ENCODE measurements at regions not wholly inside any gene's neighbourhood (a gene's known extent, or its start where the extent isn't known, plus 50 kb on each side); places are given as distances from the start of the nearest gene placed in this dataset.

DNA sequence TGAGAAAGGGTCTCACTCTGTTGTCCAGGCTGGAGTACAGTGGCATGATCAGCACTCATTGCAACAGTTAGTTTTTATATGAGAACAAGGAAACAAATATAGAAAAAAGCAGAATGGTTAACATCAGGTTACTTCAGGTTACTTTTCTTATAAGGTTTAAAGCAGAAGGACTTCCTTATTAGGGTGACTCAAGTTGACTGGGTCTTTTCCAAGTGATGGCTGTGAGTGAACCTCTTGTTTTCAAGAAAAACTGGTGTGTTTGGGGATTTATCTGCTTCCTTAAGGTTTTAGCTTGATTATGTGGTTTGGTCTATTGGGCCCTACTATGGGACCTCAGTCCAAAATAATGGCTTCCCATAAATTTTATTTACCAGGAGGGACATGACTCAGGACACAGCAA lies 99.2 kb downstream of the ARRDC3 start:
- TF ChIP-seq, protein P1, sequence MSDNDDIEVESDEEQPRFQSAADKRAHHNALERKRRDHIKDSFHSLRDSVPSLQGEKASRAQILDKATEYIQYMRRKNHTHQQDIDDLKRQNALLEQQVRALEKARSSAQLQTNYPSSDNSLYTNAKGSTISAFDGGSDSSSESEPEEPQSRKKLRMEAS (IDR thresholded peaks at IDR 0.05; ENCODE audit: low read depth, low read length) = no peak
- TF ChIP-seq MYC (IDR thresholded peaks at IDR 0.05; ENCODE audit: low read depth, low read length) (no peak), POLR2A (IDR thresholded peaks at IDR 0.05; ENCODE audit: extremely low read depth, insufficient read length) (no peak)
- TF ChIP-seq, protein P2, sequence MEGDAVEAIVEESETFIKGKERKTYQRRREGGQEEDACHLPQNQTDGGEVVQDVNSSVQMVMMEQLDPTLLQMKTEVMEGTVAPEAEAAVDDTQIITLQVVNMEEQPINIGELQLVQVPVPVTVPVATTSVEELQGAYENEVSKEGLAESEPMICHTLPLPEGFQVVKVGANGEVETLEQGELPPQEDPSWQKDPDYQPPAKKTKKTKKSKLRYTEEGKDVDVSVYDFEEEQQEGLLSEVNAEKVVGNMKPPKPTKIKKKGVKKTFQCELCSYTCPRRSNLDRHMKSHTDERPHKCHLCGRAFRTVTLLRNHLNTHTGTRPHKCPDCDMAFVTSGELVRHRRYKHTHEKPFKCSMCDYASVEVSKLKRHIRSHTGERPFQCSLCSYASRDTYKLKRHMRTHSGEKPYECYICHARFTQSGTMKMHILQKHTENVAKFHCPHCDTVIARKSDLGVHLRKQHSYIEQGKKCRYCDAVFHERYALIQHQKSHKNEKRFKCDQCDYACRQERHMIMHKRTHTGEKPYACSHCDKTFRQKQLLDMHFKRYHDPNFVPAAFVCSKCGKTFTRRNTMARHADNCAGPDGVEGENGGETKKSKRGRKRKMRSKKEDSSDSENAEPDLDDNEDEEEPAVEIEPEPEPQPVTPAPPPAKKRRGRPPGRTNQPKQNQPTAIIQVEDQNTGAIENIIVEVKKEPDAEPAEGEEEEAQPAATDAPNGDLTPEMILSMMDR (IDR thresholded peaks at IDR 0.05; ENCODE audit: low read depth, low read length) = no peak
- no peak overlapping the region for H3K4me3 ChIP-seq (ENCODE audit: low read depth, low read length)
- no peak for DNase-seq (ENCODE audit: low read depth)

DNA sequence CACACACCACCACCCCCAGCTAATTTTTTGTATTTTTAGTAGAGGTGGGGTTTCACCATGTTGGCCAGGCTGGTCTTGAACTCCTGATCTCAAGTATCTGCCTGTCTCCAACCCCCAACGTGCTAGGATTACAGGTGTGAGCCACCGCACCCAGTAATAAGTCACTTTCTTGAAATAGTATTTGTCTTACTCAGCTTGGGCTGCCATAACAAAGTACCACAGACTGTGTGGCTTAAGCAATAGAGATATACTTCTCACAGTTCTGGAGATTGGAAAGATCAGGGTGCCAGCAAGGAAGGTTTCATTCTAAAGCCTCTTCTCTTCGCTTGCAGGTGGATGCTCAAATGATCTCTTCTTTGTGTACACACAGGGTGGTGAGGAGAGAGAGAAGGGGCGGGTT lies 99.8 kb downstream of the ARRDC3 start:
- TF ChIP-seq, protein P2 (IDR thresholded peaks at IDR 0.05; ENCODE audit: low read depth, low read length) = no peak
- TF ChIP-seq, protein P1 (IDR thresholded peaks at IDR 0.05; ENCODE audit: low read depth, low read length) = no peak
- no peak for TF ChIP-seq POLR2A (IDR thresholded peaks at IDR 0.05; ENCODE audit: extremely low read depth, insufficient read length)
- no peak for TF ChIP-seq MYC (IDR thresholded peaks at IDR 0.05; ENCODE audit: low read depth, low read length)
- H3K4me3 ChIP-seq (ENCODE audit: low read depth, low read length) = no peak overlapping the region
- DNase-seq (ENCODE audit: low read depth) = no peak

DNA sequence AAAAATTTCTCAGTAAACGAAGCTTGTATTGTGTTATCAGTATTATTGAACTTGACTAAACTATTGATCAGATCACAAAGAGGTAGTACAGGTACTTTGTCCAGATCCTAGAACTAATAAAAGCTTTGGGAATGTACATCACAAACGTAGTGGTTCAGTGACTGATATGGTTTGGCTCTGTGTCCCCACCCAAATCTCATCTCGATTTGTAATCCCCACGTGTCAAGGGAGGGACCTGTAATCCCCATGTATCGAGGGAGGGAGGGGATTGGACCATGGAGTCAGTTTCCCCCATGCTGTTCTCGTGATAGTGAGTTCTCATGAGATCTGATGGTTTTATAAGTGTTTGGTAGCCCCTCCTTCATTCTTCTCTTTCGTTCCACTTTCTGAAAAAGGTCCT lies 100.9 kb downstream of the ARRDC3 start:
- TF ChIP-seq POLR2A (IDR thresholded peaks at IDR 0.05; ENCODE audit: extremely low read depth, insufficient read length) = no peak
- TF ChIP-seq, protein P2 (IDR thresholded peaks at IDR 0.05; ENCODE audit: low read depth, low read length) = no peak
- TF ChIP-seq, protein P1 (IDR thresholded peaks at IDR 0.05; ENCODE audit: low read depth, low read length) = no peak
- no peak for TF ChIP-seq MYC (IDR thresholded peaks at IDR 0.05; ENCODE audit: low read depth, low read length)
- no peak for DNase-seq (ENCODE audit: low read depth)

DNA sequence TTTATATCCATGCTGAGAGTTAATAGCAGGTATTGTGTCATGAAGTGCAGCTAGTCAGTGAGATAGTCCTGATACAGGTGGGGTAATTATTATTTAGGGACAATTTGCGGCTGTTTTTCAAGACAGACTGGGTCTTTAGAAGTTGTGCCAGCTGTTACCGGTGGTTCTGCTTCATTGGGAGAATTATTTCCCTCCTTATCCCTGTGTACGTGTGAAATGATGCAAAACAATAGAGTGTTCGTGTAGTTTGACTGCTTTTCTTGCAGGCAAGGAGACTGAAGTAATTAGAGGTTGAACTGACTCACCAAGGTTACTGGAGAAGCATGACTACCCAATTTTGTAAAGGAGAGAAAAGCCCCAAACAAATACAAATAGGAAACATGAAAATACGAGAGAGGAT lies 101.7 kb downstream of the ARRDC3 start:
- DNase-seq (ENCODE audit: low read depth) = peak; percentile 14
- TF ChIP-seq, protein P1 (IDR thresholded peaks at IDR 0.05; ENCODE audit: low read depth, low read length) = no peak
- TF ChIP-seq MYC (IDR thresholded peaks at IDR 0.05; ENCODE audit: low read depth, low read length) = no peak
- no peak for TF ChIP-seq POLR2A (IDR thresholded peaks at IDR 0.05; ENCODE audit: extremely low read depth, insufficient read length)
- TF ChIP-seq, protein P2 (IDR thresholded peaks at IDR 0.05; ENCODE audit: low read depth, low read length) = no peak
- no peak overlapping the region for H3K4me3 ChIP-seq (ENCODE audit: low read depth, low read length)

More for the DNA sequence above, 100.9 kb downstream of the ARRDC3 start:
- no peak overlapping the region for H3K4me3 ChIP-seq (ENCODE audit: low read depth, low read length)

DNA sequence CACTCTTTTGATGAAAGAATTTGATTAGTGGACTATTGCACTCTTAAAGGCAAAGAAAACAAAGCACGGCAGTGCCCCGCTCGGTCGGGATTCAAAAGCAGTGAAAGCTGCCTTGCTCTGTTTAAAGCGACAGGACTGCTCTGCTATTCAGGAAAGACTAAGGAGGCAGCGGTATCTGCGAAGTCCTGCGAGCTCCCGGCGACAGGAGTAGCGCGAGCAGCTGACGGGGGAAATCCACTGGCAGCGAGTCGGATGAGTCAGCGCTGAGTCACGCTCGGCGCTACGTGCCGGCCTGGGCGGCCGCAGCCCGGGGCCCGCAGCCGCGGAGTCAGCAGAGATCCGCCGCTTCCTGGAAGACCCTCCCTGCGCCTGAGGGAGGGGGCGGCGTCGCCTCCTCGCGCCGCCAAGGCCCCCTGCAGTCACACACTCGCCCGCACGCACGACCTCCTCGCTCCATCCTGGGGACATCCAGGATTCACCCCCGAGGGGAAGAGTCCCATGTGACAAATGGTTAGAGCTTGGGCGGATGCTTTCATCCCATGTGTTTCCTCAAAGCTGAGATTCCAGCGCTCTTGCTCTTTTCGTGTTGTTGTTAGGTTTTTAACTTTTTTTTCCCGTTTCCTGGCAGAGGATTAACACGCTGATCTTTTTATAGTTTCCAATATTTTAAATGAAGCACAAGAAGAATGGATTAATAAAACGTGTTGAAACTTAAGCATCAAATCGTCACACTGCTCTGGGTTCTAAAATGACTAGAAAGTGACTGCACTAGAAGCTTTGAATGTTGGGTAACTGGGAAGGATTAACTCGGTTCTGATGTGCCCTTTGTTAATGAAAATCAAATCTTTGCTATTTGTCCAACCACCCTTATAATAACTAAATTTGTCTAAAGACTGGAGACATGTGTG lies 102.5 kb downstream of the ARRDC3 start:
- H3K4me3 ChIP-seq (ENCODE audit: low read depth, low read length) = peak overlapping the region; percentile 56
- TF ChIP-seq MYC (IDR thresholded peaks at IDR 0.05; ENCODE audit: low read depth, low read length) (peak; percentile 26; the same call in 1 of the 2 replicates), POLR2A (IDR thresholded peaks at IDR 0.05; ENCODE audit: extremely low read depth, insufficient read length) (no peak)
- TF ChIP-seq, protein P2 (IDR thresholded peaks at IDR 0.05; ENCODE audit: low read depth, low read length) = no peak
- TF ChIP-seq, protein P1 (IDR thresholded peaks at IDR 0.05; ENCODE audit: low read depth, low read length) = peak; percentile 74
- DNase-seq (ENCODE audit: low read depth) = peak; percentile 93
